Non-pigmented ciliary epithelial cell (primary cell): ENCODE measurements at regions not wholly inside any gene's neighbourhood (a gene's known extent, or its start where the extent isn't known, plus 50 kb on each side); places are given as distances from the start of the nearest gene placed in this dataset.
"Not testable (repeated sequence)": the region's sequence is repeated elsewhere in the genome, so short reads cannot be mapped to it uniquely, and the experiment has no call there.

Experiments
- DNase-seq: peaks from one replicate; pipeline ENCODE4 v3.0.0-alpha.2; 2010; ENCODE audit warnings: low read depth

DNA sequence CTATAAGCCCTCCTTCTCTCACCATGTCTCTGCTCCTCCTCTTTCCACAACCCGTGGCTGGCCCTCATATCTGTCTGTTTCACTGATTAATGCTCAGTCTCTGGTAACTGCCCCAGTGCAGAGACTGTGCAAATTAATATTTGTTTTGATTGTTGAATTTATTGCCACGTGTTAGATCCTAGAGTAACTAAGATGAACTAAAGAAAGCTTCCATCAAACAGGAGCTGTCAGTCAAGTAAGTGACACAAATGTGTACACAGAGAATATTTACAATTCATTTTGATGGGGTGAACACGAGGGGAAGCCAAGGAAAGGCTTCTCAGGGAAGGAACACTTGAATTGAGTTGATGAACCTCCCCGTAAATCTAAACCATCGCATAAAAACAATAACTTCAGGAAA lies 182.5 kb downstream of the BAMBI start:
- DNase-seq = no peak

DNA sequence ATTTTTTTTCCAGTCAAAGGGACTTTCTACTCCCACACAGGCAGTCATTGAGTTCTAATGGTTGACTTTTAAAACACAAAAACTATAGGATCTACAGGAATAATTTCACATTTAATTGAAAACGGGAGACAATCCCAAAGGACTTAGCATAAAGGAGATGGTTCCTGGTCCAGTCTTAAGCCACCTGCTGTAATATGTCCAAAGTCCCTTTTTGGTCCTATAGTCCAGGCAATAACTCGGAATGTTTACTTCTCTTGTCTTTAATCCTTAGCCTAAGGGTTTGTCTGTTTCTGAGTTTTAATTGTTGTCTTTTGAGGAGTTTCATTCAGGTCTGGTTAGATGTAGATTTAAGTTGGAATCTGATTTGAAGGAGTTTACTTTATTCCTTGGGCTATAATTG lies 184.9 kb downstream of the BAMBI start:
- DNase-seq = no peak

DNA sequence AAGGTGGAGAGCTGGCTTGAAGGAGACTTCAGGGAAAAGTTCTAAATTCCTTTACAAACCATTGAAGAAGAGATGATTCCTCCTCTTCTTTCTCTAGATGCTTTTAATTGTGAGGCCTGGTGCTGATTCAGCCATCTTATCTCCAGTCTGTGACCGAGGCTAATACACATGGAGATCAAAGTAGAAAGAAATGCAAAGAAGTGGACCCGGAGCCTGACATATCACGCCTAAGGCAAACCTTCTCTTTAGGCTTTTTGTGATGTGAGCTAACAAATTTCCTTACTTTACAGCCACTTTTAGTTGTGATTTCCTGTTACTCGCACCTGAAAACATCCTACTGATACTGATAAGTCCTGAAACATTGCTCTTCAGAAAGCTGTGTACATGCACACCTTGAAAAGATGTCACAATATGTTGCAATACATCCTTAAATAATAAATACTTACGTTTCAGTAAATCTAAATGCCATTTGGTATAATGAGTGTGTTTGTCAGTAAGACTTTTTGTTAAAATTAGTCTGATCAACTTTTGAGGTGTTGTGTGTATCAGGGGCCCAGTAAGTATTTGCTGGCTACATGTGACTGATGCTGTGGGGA lies 192.4 kb downstream of the BAMBI start:
- DNase-seq = no peak

DNA sequence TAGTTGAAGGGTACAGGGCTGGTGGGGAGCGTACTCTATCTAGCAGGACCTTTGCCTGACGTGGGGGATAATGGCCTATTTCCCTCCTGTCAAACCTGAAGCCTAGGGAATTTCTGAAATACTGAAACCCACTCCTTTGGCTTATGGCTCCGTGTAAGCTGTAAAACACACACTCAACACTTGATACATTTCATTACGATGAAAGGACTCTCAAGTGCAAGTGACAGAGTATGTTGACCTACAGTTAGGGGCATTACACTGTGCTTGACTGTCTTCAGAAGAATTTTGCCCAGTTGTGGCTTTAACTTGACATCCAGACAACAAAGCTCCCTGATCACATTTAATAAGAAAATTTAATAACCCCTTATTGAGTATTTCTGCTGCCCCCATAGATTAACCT lies 194.3 kb downstream of the BAMBI start:
- no peak for DNase-seq

DNA sequence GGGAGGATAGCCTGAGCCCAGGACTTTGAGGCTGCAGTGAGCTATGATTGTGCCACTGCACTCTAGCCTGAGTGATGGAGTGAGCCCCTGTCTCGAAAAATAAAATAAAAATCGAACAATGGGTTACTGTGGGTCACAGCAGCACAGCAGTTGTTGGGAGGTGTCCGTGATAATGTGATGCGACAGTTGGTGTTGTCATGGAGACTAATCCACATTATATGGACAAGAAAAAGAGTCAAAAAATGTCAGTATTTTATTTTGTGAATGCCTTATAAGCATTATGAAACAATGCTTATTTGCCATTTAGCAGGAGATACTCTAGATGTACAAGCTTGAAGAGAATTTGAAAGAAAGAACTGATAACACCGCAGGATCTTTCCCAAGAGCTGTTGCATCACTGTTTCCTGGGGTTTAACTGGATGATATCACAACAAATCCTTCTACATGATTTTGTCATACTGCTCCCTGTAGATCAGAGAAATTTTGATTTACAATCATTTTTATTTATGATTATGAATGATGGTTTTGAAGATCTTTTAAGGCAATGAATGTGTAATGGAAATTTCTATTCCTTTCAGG lies 195.4 kb downstream of the BAMBI start:
- DNase-seq = no peak

DNA sequence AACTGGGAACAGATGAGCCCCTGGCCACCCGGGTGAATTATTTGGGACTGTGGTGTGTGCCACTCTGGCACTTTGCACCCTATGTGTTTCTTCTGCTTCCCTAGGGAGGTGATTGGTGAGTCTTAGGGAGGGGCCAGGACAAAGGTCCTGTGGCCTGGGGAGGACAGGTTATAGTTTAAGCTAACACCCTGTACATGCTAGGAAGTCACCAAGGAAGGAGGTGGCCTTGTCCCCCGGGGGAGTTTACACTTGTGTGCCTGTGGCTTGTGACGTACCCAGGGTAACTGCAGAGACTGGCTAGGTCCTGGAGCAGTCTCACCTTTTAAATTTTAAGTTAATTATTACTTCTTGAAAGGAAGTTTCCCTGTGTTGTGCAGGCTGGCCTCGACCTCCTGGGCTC lies 196.2 kb downstream of the BAMBI start:
- no peak for DNase-seq

DNA sequence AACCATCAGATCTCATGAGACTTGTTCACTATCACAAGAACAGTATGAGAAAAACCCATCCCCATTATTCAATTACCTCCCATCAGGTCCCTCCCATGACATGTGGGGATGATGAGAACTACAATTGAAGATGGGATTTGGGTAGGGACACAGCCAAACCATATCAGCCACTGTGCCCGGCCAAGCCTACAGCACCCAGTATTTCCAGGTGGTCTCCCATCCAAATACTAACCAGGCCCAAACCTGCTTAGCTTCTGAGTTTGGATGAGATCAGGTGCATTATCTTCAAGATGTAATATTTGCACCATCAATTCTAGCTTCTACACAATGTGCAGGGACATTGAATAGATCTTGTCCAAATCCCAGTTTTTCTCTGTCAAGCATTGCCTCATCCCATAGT lies 196.9 kb downstream of the BAMBI start:
- no peak for DNase-seq

DNA sequence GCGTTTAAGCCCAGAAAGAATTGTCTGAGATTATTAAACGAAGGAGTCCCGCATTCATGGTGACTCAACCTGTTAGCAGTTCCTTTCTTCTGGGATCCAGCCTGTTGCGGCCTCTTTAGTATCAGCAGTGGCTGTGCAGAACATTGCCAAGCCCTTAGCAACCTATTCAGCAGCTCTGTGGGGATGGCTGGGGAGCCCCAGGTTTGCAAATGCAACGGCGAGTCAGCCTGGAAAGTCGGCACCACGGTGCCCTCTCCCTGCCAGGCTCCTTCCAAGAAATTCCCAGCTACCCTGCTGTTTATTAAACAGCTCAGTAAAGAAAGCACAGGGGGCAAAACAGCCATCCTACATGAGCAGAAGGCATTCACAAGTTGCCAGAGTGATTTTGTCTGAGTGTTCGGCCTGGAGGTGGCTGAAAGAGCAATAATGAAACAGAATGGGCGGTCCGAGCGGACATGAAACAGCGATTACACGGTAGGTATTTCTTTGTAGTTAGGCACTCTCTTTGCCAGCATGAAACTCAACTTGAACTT lies 198.3 kb downstream of the BAMBI start:
- DNase-seq = peak; percentile 55

DNA sequence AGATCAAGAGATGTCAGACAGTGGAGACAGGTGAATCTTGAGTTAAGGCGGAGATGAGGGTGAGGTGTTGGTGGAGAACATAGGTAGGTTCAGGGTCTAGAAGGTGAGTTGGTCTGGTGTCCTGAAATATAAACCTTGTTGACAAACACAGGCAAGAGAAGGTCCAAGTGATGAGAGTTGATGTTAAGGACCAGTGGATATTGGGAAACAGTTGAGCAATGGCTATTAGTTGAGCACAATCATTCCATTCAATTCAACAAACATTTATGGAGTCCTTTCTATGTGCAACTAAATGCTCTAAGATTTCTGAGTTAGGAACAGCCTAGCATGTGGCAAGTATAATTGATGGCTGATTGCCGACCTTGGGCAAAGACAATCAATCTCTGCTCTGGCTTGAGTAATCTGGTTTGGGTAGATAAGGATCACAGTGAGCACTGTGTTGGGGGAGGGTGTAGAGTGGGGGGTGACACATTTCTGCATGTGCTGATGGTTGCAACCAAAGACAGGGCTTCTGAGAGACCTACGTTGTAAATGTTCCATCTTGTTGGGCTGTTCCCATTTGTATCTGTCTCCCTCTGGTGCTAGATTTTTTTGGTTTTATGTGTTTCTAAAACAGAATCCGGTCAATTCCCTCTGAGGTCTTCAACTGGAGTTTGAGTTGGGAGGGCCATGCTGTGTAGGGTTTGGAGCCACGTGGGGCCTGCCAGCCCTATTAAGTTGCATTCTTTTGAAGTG lies 201.1 kb downstream of the BAMBI start:
- DNase-seq = no peak

DNA sequence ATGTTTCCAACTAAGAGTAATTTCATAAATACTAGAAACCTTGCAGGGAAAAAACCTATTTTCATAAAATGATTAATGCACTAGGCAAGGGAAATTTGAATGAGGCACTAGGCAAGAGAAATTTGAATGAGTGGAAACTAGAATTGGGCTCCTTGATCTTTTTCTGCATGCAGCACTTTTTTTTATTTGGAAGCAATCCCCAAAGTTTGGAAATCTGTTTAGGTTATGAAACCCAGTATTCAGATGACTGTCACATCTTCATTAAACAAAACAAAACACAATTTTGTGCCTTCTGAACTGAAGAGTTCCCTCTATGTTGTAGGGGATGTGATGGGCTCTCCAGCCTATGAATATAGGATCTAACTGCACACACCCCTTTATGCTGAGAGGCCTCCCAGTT lies 201.9 kb downstream of the BAMBI start:
- DNase-seq = no peak

DNA sequence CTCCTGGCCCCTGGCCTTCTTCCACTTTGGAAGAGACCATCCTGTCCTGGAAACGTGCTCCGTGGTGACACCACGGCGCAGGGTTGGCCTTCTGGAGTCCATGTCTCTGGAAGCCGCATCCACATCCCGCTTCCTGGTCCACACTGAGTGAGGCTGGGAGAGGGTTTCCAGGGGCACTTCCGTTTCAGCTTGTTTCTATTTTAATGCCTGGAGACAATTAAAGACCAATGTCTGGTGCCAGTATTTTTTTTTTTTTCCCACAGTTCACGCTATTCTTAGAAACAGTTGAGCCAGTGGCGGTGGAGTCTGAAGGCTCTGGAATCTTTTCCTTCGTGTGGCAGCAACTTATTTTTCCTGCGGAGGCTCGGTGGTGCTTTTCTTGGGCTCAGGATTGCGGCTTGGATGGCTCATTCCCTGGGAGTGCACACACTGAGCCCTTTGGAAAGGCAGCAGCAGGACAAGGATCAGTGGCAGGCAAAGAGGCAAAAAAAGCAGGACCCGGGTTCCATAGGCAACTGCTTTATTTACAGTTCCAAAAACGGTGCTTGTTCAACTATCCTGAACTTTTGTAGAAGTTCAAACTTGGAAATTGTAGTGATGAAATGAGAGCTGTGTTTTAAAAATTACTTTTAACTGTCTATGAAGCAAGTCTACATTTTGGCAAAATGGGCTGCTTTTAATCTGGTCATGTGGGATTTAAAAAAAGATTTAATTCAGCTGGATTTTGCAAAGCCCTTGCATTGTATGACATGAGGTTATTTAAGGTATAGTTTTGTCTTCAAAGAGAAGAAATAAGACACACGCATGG lies 202.8 kb downstream of the BAMBI start:
- DNase-seq = no peak

DNA sequence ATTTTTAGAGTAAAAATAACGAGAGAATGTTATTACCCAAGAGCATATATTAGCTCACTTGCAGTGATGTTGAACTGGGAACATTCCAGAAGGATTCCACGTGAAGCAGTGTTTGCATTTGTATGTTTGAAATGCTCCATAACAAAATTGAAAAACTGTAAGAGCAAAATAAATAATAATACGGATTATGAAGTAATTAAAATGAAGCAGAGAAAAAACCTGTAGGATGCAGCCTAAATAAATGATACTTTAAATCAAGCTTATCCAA lies 203.3 kb downstream of the BAMBI start:
- no peak for DNase-seq

DNA sequence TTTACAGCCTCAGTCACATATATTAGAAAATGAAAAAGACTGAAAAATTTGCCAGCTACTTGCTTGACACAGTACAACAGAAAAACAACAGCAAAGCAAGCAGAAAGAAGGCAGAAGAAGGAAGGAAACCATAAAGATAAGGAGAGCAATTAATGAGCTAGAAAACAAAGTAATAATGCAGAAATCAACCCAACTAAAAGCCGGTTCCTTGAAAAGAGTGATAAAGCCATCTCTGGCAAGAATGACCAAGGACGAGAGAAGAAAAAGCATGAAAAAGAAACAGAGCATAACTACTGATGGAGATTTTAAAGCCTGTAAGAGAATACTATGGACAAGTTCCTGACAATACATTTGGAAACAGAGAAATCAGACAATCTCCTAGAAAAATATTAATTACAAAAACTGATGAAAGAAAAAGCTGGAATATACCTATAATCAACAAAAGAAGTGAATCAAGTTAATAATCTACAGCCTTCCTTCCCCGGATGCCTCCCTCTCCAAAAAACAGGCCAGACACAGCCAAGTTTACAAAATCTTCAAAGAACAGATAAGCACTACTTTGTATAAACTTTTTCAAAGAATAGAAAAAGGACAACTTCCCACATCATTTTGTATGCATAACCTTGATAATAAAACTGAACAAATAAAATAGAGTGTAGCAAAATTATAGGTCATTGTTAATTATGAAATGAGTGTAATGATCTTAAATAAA lies 204.0 kb downstream of the BAMBI start:
- DNase-seq = no peak

DNA sequence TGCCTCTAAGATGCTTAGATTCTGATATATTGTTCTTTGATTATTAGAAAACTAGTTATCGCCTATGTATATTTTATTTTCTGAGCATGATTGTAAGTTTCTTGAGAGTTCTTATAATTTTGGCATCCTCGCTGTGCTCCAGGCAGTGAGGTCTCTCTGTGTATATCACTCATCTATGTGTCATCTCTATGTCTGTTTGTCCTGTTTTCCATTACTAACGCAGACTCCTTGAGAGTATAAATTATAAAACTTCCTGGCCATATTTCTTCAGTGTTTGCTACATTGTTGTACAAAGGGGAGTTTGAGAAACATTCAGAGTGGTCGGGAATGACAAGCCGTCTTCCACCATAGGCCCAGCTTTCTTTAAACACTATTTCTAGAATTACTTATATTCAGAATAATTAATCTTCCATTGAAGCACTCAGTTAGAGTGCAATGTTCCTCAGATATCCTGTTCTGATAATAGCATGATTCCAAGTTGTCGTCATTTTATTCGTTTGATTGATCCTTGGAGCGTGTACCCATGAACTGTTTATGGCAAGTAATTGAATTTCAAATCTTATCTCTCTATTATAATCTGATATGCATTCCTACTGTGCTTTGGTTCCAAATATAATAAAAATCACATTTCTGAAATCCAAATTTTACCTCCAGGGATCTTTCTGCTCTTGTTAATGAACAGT lies 206.6 kb downstream of the BAMBI start:
- no peak for DNase-seq

DNA sequence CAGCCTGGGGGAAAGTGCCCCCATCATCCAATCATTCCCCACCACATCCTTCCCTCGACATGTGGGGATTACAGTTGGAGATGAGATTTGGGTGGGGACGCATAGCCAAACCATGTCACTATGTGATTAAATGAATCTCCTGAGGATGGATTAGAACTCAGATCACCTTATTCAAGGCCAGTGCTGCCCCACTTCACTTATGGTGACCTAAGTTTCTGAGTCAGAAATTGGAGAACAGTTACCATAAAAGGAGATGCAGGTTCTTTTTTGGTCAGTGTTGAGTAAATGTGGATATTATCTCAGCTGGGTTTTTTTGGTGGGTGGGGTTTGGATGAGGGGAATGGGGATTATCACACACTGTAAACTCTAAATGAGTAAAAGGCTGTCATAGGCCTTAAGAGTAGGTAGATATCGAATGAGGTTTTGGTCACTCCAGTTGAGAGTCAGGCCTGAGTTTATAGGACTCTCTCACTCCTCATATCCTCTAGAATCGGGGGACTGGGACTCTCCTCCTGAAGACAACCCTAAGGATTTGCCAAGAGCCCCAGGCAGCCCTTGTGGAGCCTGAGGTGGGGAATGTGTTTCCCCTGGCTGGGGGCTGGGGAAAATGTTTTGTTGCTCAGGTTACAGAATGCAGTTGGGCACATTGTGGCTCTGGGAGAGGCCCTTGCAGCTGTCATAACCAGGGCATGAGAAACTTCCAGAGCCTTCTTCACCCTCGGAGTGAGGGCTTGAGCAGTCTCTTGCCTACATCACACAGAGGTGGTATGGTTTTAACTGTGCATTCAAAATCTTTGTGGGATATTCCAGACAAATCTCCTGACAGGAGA lies 213.0 kb downstream of the BAMBI start:
- no peak for DNase-seq

DNA sequence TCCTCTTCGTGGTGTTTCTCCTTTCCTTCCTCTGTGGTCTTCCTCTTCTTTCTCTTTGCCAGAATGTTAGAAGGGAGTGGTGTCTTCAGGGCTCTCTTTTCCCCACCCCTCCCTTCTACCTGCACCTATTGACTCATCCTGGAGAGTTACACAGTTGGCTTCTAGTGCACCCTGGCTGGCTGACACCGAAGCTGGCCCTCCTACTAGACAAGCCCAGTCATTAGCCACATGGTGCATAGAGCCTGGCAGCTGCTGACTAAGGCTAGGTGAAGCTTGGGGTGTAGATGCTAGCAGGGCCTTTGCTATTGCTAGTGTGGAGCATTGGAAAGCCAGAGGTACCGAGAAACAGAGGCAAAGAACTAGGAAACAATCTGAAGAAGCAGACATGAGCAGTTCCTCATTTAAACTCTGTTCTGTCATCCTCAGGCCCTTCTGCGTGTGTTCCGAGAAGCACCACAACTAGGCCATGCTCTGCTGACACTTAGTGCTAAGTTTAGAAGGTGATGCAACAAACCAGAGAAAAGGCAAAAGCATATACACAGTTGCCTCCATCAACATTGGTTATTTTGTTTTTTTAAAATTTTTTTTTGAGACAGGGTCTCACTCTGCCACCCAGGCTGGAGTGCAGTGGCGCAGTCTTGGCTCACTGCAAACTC lies 213.9 kb downstream of the BAMBI start:
- no peak for DNase-seq

DNA sequence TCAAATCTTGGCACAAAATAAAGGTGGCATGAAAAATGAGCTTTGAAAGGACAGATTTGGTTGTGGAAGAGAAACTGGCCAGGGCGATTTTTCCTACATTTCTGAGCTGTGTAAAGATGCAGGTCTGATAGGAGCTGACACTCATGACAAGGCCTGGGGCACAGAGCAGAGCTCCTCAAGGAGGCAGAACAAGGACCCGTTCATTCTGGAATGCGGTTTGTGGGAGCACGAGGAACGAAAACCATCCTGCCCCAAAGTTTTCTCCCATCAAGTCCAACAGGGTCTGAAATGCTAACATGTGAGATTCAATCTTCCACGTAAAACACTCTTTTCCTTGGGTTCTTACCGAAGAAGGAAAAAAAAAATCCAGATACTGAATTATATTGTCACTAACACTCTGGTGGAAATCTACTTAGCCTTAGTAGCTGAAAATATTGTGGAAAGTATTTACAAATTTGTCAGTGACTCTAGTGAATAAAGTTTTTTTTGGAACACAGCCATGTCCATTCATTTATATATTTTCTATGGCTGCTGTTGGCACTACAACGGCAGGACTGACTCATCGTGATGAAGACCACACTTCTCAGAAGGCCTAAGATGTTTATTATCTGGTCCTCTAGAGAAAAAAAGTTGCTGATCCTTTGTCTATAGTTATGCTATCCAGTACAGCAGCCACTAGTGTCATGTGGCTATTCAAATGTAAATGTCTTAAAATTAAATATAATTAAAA lies 215.7 kb downstream of the BAMBI start:
- no peak for DNase-seq

DNA sequence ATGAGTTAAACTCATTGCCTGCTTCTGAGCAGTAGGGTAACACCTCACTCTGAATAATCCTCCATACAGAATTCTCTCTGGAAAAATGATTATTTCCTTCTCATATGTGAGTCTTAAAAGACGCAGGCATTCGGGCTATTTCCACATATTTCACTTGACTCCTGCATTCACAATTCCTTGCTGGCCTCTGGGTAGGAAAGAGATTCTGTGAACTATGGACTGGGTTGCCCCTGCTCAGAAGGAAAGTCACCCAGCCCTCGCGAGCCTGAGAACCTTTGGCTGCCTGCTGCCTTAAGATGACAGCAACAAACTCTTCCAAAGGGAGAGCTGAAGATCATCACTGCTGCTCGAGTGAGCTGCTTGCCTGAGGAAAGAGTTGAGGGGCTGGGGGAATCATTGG lies 216.8 kb downstream of the BAMBI start:
- DNase-seq = no peak

DNA sequence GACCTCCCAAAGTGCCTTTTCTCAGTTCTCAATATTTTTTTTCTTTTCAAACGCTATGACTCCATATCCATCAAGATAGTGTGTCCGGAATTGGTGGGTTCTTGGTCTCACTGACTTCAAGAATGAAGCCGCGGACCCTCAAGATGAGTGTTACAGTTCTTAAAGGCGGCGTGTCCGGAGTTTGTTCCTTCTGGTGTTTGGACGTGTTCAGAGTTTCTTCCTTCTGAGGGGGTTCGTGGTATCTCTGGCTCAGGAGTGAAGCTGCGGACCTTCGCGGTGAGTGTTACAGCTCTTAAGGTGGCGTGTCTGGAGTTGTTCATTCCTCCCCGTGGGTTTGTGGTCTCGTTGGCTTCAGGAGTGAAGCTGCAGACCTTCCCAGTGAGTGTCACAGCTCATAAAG lies 218.3 kb downstream of the BAMBI start:
- DNase-seq = not testable (repeated sequence)
